Transverse colon (tissue), 4 donors: ENCODE measurements at regions not wholly inside any gene's neighbourhood (a gene's known extent, or its start where the extent isn't known, plus 50 kb on each side); places are given as distances from the start of the nearest gene placed in this dataset.

ENCODE experiments used
- EP300 ChIP-seq: sonication (generic); formaldehyde crosslinking; IDR thresholded peaks from one replicate; pipeline ENCODE4 v1.6.1; 2017; ENCODE audit warnings: antibody characterized with exemption, low read depth
- POLR2A ChIP-seq: fragments of 450-650 bp; IDR thresholded peaks from one replicate; pipeline ENCODE4 v1.6.1; 2016; ENCODE audit warnings: antibody characterized with exemption, mild to moderate bottlenecking, moderate library complexity
- POLR2AphosphoS5 ChIP-seq, 3 donors: sonication (generic); formaldehyde crosslinking; IDR thresholded peaks; one replicate each; pipeline ENCODE4 v1.6.1; 2016; ENCODE audit warnings: antibody characterized with exemption in 3 of 3
- TF ChIP-seq, protein P1 (sequence below), 5 experiments: fragments of 200-600 bp in 3 of 5; fragments of 450-650 bp in 2 of 5; sonication (generic) in 3 of 5; IDR thresholded peaks; 1 replicate in 2 of 5; 2 replicates in 3 of 5; pipeline ENCODE4 v1.5.1; 2016 to 2017; ENCODE audit warnings: antibody characterized with exemption in 5 of 5, inconsistent platforms in 3 of 5, mild to moderate bottlenecking in 2 of 5, moderate library complexity in 1 of 5

DNA sequence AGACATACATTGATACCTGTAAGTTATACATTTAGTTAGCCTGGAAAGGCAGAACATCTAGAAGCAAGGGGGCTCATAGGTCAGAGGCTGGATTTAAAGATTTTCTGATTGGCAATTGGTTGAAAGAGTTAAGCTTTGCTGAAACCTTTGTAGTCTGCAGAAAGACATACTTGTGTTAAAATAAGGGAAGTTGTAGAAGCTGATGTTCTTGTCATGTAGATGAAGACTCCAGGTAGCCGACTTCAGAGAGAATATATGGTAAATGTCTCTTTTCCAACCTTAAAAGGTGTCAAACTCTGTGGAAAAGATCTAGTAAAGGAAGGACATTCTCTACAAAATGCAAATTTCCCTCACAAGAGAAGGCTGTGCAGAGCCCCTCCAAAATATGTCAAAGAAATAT, 62.9 kb upstream of the ADAMTS16 start:
- TF ChIP-seq, protein P1, sequence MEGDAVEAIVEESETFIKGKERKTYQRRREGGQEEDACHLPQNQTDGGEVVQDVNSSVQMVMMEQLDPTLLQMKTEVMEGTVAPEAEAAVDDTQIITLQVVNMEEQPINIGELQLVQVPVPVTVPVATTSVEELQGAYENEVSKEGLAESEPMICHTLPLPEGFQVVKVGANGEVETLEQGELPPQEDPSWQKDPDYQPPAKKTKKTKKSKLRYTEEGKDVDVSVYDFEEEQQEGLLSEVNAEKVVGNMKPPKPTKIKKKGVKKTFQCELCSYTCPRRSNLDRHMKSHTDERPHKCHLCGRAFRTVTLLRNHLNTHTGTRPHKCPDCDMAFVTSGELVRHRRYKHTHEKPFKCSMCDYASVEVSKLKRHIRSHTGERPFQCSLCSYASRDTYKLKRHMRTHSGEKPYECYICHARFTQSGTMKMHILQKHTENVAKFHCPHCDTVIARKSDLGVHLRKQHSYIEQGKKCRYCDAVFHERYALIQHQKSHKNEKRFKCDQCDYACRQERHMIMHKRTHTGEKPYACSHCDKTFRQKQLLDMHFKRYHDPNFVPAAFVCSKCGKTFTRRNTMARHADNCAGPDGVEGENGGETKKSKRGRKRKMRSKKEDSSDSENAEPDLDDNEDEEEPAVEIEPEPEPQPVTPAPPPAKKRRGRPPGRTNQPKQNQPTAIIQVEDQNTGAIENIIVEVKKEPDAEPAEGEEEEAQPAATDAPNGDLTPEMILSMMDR (IDR thresholded peaks at IDR 0.05) = no peak
- TF ChIP-seq EP300 (no peak), POLR2A (no peak), POLR2AphosphoS5 (IDR thresholded peaks at IDR 0.05) (no peak)
